Activated CD4-positive, alpha-beta T cell treated with anti-CD3 and anti-CD28 coated beads, Interleukin-2, amount 10 ng/mL, durations not matched to agents 24 days and 14 days (primary cell): ENCODE measurements at regions not wholly inside any gene's neighbourhood (a gene's known extent, or its start where the extent isn't known, plus 50 kb on each side); places are given as distances from the start of the nearest gene placed in this dataset.
"Not testable (repeated sequence)": the region's sequence is repeated elsewhere in the genome, so short reads cannot be mapped to it uniquely, and the experiment has no call there.

Experiments used
- DNase-seq: peaks from one replicate; pipeline ENCODE4 v3.0.0; 2022
- H3K27ac Mint-ChIP-seq: one replicate; pipeline ENCODE4 v1.8.0; 2022; ENCODE audit warnings: mild to moderate bottlenecking, mixed read lengths
- H3K27me3 Mint-ChIP-seq: one replicate; pipeline ENCODE4 v1.8.0; 2022; ENCODE audit warnings: mixed read lengths
- H3K36me3 Mint-ChIP-seq: one replicate; pipeline ENCODE4 v1.8.0; 2022; ENCODE audit warnings: low read depth, mild to moderate bottlenecking, mixed read lengths
- H3K4me1 Mint-ChIP-seq: one replicate; pipeline ENCODE4 v1.8.0; 2021; ENCODE audit warnings: mixed read lengths
- H3K4me3 Mint-ChIP-seq: one replicate; pipeline ENCODE4 v1.8.0; 2022; ENCODE audit warnings: mild to moderate bottlenecking, moderate library complexity, mixed read lengths
- H3K9me3 Mint-ChIP-seq: one replicate; pipeline ENCODE4 v1.8.0; 2021; ENCODE audit warnings: mixed read lengths
- intact Hi-C: fragments of 100-400 bp; cut with micrococcal nuclease; formaldehyde crosslinking; loops from one replicate; pipeline ENCODE4 v1.15.1; 2023

DNA sequence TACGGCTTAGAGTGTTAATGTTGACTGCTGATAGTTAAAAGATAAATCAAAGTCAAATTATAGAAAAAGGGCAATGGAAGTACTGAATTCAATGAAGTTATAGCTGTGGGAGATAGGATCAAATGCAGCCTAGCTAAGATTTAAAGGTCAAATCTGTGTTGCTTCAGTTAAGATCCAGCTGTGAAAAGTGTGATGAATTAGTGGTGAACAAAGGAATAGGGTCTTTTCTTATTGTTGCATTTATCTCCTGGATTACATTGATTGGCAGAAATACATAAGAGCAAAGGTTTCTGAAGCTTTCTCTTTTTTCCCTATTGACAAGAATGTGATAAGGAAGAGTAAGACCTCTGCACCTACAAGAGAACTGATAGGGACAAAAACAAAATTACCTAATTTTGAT, 1234.6 kb upstream of the ADGRL2 start:
- H3K36me3 Mint-ChIP-seq, result no peaks in the 10 kb centered on the region
- no peaks in the 10 kb centered on the region for H3K9me3 Mint-ChIP-seq
- H3K4me3 Mint-ChIP-seq, result no peak overlapping the region
- H3K27me3 Mint-ChIP-seq, result no peaks in the 10 kb centered on the region
- H3K27ac Mint-ChIP-seq, result no peak overlapping the region
- intact Hi-C loops, result no loop called here
- H3K4me1 Mint-ChIP-seq, result no peaks in the 10 kb centered on the region
- DNase-seq, result no peak

DNA sequence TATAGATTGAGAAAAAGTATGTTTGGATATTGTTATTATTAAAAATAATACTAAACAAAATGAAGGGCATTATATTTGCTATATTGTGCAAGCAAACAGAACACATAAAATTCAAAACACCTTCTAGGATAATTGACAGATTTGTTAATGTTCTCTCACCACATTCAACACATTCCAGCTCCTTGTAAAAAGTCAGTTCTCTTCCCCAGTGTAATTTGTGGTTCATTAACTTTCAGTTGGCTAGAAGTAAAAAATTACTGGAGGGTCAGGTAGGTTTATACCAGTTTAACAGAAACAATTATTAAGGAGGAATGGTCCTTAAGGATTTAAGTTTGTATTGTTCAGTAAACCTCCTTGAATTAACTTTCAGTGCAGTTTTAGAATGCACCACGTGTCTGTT, 1235.3 kb upstream of the ADGRL2 start:
- H3K4me1 Mint-ChIP-seq, result no peaks in the 10 kb centered on the region
- no peaks in the 10 kb centered on the region for H3K27me3 Mint-ChIP-seq
- intact Hi-C loops, result no loop called here

DNA sequence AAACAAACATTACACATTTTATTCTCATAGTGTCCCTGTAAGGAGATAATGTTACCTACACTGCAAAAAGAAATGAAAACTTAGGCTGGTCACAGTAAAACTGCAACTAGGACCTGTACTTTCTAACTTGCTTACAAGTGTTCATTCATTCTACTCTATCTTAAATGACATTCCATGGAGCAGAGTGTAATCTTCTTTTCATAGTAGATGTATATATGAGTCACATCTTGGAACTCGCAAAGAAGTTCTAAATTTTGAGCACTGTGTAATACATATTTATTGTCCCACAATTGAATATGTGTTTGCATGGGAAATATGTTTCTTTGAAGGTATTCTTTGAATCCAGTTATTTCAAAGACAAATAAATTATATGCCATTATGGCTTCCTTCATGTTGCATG, 1258.5 kb upstream of the ADGRL2 start:
- no peak overlapping the region for H3K27ac Mint-ChIP-seq
- DNase-seq, result no peak
- H3K36me3 Mint-ChIP-seq, result no peaks in the 10 kb centered on the region
- H3K4me3 Mint-ChIP-seq, result no peak overlapping the region
- H3K27me3 Mint-ChIP-seq, result no peaks in the 10 kb centered on the region
- no peaks in the 10 kb centered on the region for H3K4me1 Mint-ChIP-seq
- intact Hi-C loops, result no loop called here
- no peaks in the 10 kb centered on the region for H3K9me3 Mint-ChIP-seq

More for the DNA sequence above, 1235.3 kb upstream of the ADGRL2 start:
- Mint-ChIP-seq H3K36me3 (no peaks in the 10 kb centered on the region), H3K9me3 (no peaks in the 10 kb centered on the region), H3K4me3 (no peak overlapping the region), H3K27ac (no peak overlapping the region)
- no peak for DNase-seq

DNA sequence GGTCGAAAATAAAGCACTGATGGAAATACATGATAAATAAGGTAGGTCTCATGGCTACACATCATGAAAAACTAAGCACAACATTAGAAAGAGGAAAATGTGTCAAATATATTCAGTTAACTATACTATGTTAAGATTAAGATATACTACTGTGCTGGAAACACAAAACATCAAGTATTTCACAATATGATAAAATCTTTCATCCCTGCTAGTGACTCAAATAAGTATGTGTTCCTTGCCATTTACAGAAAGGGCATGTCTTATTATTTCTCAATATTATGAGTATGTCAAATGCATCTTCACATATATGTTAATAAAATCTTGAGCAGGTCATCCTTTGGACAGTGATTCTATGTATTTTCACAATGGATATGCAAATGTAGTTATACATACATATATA, 1260.1 kb upstream of the ADGRL2 start:
- H3K27me3 Mint-ChIP-seq, result no peaks in the 10 kb centered on the region
- H3K4me3 Mint-ChIP-seq, result no peak overlapping the region
- H3K27ac Mint-ChIP-seq, result no peak overlapping the region
- no peak for DNase-seq
- intact Hi-C loops, result no loop called here
- H3K9me3 Mint-ChIP-seq, result no peaks in the 10 kb centered on the region
- H3K4me1 Mint-ChIP-seq, result no peaks in the 10 kb centered on the region
- no peaks in the 10 kb centered on the region for H3K36me3 Mint-ChIP-seq

DNA sequence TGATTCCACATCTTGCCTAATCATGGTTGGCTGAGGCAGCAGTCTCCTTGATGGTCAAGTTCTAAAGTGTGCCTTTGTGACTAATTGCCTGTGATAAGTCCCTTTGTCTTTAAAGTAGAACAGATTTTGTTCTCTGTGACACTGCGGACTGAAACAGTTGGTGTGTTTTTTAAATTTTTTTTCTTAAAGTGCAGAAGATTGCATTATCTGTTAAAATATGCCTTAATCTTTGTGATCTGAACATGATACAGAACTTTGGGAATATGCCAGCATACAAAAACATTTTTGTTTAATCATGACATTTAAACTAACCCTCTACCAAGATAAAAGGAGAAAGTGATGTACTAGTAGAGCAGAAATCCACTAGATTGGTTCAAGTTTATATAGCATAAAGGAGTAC, 1260.6 kb upstream of the ADGRL2 start:
- Mint-ChIP-seq H3K27ac (no peak overlapping the region), H3K4me1 (no peaks in the 10 kb centered on the region), H3K27me3 (no peaks in the 10 kb centered on the region), H3K36me3 (no peaks in the 10 kb centered on the region), H3K4me3 (no peak overlapping the region), H3K9me3 (no peaks in the 10 kb centered on the region)
- intact Hi-C loops, result no loop called here
- no peak for DNase-seq

DNA sequence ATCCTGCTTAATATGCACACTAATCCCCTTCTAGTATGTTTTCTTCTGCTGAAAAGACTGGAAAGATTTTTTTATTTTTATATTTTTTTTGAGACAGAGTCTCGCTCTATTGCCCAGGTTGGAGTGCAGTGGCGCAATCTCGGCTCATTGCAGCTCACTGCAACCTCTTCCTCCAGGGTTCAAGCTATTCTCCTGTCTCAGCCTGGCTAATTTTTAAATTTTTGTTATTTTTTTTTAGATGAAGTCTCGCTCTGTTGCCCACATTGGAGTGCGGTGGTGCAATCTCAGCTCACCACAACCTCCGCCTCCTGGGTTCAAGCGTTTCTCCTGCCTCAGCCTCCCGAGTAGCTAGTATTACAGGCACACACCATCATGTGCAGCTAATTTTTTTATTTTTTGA, 1261.4 kb upstream of the ADGRL2 start:
- H3K4me1 Mint-ChIP-seq, intact Hi-C loops, DNase-seq, H3K27me3 Mint-ChIP-seq, H3K4me3 Mint-ChIP-seq, H3K36me3 Mint-ChIP-seq, H3K27ac Mint-ChIP-seq, H3K9me3 Mint-ChIP-seq: not testable (repeated sequence)

GRCh38 chr1:80536461-80536860, 1264.3 kb upstream of the ADGRL2 start:
- no peaks in the 10 kb centered on the region for H3K9me3 Mint-ChIP-seq
- no peak for DNase-seq
- no peaks in the 10 kb centered on the region for H3K36me3 Mint-ChIP-seq
- H3K27me3 Mint-ChIP-seq, result no peaks in the 10 kb centered on the region
- no peak overlapping the region for H3K27ac Mint-ChIP-seq
- no peak overlapping the region for H3K4me3 Mint-ChIP-seq
- intact Hi-C loops, result no loop called here
- no peaks in the 10 kb centered on the region for H3K4me1 Mint-ChIP-seq

- peaks cover 3% of the 10 kb centered on the region for H3K4me1 Mint-ChIP-seq
- H3K4me3 Mint-ChIP-seq, result no peak overlapping the region
- H3K9me3 Mint-ChIP-seq, result no peaks in the 10 kb centered on the region
- H3K27ac Mint-ChIP-seq, result no peak overlapping the region
- H3K27me3 Mint-ChIP-seq, result no peaks in the 10 kb centered on the region
- no peaks in the 10 kb centered on the region for H3K36me3 Mint-ChIP-seq
- no peak for DNase-seq
- intact Hi-C loops, result no loop called here
These were observed 1265.3 kb upstream of the ADGRL2 start for GRCh38 chr1:80535466-80535865.

DNA sequence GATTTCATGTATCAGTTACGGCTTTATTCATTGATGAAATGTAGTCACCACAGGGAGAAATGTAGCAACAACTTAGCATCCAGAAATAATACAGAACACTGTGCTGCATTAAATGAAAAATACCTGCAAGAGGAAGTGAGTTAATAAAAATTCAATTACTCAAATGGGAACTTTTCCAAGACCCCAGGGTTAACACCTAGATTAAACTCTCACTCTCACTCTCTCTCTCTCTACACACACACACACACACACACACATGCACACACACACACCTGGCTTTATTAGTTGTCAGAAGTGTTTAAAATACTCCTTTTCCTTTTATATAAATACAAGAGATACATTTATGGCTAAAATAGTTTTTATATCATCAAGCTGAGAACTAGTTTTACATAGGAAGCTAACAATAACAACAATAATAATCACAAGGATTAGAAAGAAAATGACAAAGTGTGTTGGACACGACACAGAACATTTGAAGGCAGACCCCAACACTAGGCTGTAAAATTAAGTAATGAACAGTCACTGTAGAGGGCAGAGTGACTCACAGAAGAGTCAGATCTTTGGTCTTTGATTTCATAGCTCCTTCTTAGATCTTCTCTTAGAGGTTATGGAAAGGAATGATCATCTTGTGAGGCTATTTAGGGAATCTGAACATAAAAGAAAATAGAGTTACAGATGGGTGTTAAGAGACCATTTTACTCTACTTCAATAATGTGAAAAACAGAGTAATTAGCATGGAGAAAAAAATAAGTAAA, 1266.0 kb upstream of the ADGRL2 start:
- DNase-seq, result no peak
- no peaks in the 10 kb centered on the region for H3K9me3 Mint-ChIP-seq
- no peak overlapping the region for H3K27ac Mint-ChIP-seq
- H3K27me3 Mint-ChIP-seq, result no peaks in the 10 kb centered on the region
- no peak overlapping the region for H3K4me3 Mint-ChIP-seq
- intact Hi-C loops, result no loop called here
- no peaks in the 10 kb centered on the region for H3K36me3 Mint-ChIP-seq
- peaks cover 3% of the 10 kb centered on the region for H3K4me1 Mint-ChIP-seq

GRCh38 chr1:80533775-80534334, 1266.9 kb upstream of the ADGRL2 start:
- intact Hi-C loops, result no loop called here
- Mint-ChIP-seq H3K27ac (no peak overlapping the region), H3K9me3 (no peaks in the 10 kb centered on the region), H3K36me3 (no peaks in the 10 kb centered on the region), H3K4me3 (no peak overlapping the region), H3K4me1 (peaks cover 3% of the 10 kb centered on the region), H3K27me3 (no peaks in the 10 kb centered on the region)
- no peak for DNase-seq

- Mint-ChIP-seq H3K36me3 (no peaks in the 10 kb centered on the region), H3K27me3 (no peaks in the 10 kb centered on the region), H3K9me3 (no peaks in the 10 kb centered on the region), H3K4me1 (peaks cover 3% of the 10 kb centered on the region), H3K4me3 (no peak overlapping the region), H3K27ac (no peak overlapping the region)
- DNase-seq, result no peak
- intact Hi-C loops, result no loop called here
These were observed 1267.6 kb upstream of the ADGRL2 start for GRCh38 chr1:80533093-80533492.

DNA sequence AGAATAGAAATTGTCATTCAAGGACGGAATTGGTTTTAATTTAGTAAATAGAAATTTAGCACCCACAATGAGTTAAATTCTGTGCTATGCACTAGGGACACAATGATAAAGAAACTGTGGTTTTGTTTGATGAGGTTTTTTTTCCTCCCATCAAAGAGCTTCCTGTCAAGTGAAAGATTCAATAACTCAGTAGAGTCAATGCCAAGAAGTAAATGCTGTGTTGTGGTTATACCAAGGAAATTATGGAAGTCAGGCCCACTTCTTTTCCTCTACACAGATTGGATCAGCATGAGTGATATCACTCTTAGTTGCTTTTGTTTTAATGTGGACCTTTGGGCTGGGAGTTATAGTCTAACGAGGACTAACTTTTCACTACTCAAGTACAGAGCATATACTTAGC, 1269.6 kb upstream of the ADGRL2 start:
- peaks cover 3% of the 10 kb centered on the region for H3K4me1 Mint-ChIP-seq
- H3K27ac Mint-ChIP-seq, result no peak overlapping the region
- no peak overlapping the region for H3K4me3 Mint-ChIP-seq
- H3K36me3 Mint-ChIP-seq, result no peaks in the 10 kb centered on the region
- no peaks in the 10 kb centered on the region for H3K27me3 Mint-ChIP-seq
- intact Hi-C loops, result no loop called here
- DNase-seq, result no peak
- H3K9me3 Mint-ChIP-seq, result no peaks in the 10 kb centered on the region

DNA sequence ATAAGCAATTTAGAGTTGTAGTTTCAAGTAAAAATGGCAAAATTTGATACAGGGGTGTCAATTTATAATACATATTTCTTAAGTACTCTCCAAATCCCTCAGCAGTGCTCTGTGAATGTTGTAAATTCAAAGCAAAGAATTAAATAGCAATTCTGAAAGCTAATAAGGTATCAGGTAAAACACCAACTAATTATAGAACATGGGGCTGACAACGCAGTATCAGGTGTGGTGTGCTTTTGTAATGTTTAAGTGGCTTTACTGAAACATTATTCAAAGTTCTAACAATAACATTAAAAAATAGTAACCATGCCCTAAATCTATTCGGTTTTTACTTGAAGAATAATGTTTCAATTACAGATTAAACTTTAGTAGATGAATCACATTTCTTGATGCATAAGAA, 1271.2 kb upstream of the ADGRL2 start:
- Mint-ChIP-seq H3K4me1 (peaks cover 3% of the 10 kb centered on the region), H3K27me3 (no peaks in the 10 kb centered on the region), H3K4me3 (no peak overlapping the region), H3K27ac (no peak overlapping the region), H3K36me3 (no peaks in the 10 kb centered on the region), H3K9me3 (no peaks in the 10 kb centered on the region)
- no peak for DNase-seq
- intact Hi-C loops, result no loop called here

- H3K9me3 Mint-ChIP-seq, result no peaks in the 10 kb centered on the region
- DNase-seq, result no peak
- no peak overlapping the region for H3K27ac Mint-ChIP-seq
- H3K4me3 Mint-ChIP-seq, result no peak overlapping the region
- intact Hi-C loops, result no loop called here
- no peaks in the 10 kb centered on the region for H3K36me3 Mint-ChIP-seq
- no peaks in the 10 kb centered on the region for H3K4me1 Mint-ChIP-seq
- no peaks in the 10 kb centered on the region for H3K27me3 Mint-ChIP-seq
These were observed 1276.9 kb upstream of the ADGRL2 start for GRCh38 chr1:80523861-80524260.

- intact Hi-C loops, H3K36me3 Mint-ChIP-seq, DNase-seq, H3K27me3 Mint-ChIP-seq, H3K4me3 Mint-ChIP-seq, H3K27ac Mint-ChIP-seq, H3K4me1 Mint-ChIP-seq, H3K9me3 Mint-ChIP-seq: not testable (repeated sequence)
These were observed 1277.7 kb upstream of the ADGRL2 start for GRCh38 chr1:80523071-80523470.
